IMR-90 (cell line): ENCODE measurements at regions not wholly inside any gene's neighbourhood (a gene's known extent, or its start where the extent isn't known, plus 50 kb on each side); places are given as distances from the start of the nearest gene placed in this dataset.

ENCODE experiments used
- ATAC-seq: fragments of 200-7000 bp; cut with Tn5 transposase; 2 replicates; pipeline ENCODE4 v1.9.1; 2020; ENCODE audit warnings: low read depth, mild to moderate bottlenecking, moderate library complexity
- BruUV-seq: library from RNA; stranded (reverse); fragments of 400-500 nt; replicated peaks from 2 replicates; lab custom pipeline; 2021; lab: Mats Ljungman, UMichigan
- CTCF ChIA-PET: fragments of 300-600 bp; formaldehyde crosslinking; extraction: SDS; loops from one replicate; lab custom pipeline; 2021; ENCODE audit warnings: antibody characterized with exemption; lab: Yijun Ruan, JAX
- POLR2A ChIA-PET: fragments of 300-600 bp; sonication (Branson Sonifier 250); formaldehyde crosslinking; loops from one replicate; lab custom pipeline; 2022; ENCODE audit warnings: antibody characterized with exemption; ENCODE audit not compliant: unreplicated experiment; lab: Charles Lee
- DNase-seq: peaks from one replicate; pipeline ENCODE4 v3.0.0; 2013
- H2AFZ ChIP-seq: replicated peaks from 2 replicates; pipeline ENCODE3; 2013; ENCODE audit warnings: low read length, mild to moderate bottlenecking; ENCODE audit not compliant: poor library complexity
- H2AK5ac ChIP-seq: 2 replicates; pipeline ENCODE4 v1.6.1; 2013; ENCODE audit warnings: low read depth, low read length, inconsistent platforms
- H2AK9ac ChIP-seq: replicated peaks from 2 replicates; pipeline ENCODE3; 2013; ENCODE audit warnings: mild to moderate bottlenecking, low read depth, low read length, moderate library complexity; ENCODE audit not compliant: poor library complexity
- H2BK120ac ChIP-seq: 2 replicates; pipeline ENCODE4 v1.6.1; 2013; ENCODE audit warnings: low read depth, low read length, inconsistent platforms
- H2BK15ac ChIP-seq: 3 replicates; pipeline ENCODE4 v1.6.1; 2013; ENCODE audit warnings: low read depth, low read length, inconsistent platforms
- H2BK20ac ChIP-seq: 2 replicates; pipeline ENCODE4 v1.6.1; 2013; ENCODE audit warnings: low read depth, mild to moderate bottlenecking, inconsistent platforms, low read length, moderate library complexity
- H2BK5ac ChIP-seq: 2 replicates; pipeline ENCODE4 v1.6.1; 2013; ENCODE audit warnings: mild to moderate bottlenecking, low read depth, low read length, inconsistent platforms; ENCODE audit not compliant: poor library complexity, severe bottlenecking
- H3K14ac ChIP-seq: replicated peaks from 2 replicates; pipeline ENCODE4 v1.6.1; 2013; ENCODE audit warnings: low read depth, low read length, inconsistent platforms
- H3K18ac ChIP-seq: 2 replicates; pipeline ENCODE4 v1.6.1; 2013; ENCODE audit warnings: low read depth, low read length, control low read depth
- H3K23ac ChIP-seq: 2 replicates; pipeline ENCODE4 v1.6.1; 2013; ENCODE audit warnings: low read depth, low read length, inconsistent platforms
- H3K27ac ChIP-seq: 2 replicates; pipeline ENCODE4 v1.5.1; 2013; ENCODE audit warnings: mild to moderate bottlenecking, control low read depth, low read length; ENCODE audit not compliant: insufficient read depth
- H3K27me3 ChIP-seq: 2 replicates; pipeline ENCODE4 v1.6.1; 2013; ENCODE audit warnings: low read length; ENCODE audit not compliant: control insufficient read depth, insufficient read depth
- H3K36me3 ChIP-seq: 2 replicates; pipeline ENCODE4 v1.6.1; 2013; ENCODE audit warnings: low read length, mixed read lengths; ENCODE audit not compliant: control insufficient read depth, insufficient read depth
- H3K4ac ChIP-seq: 2 replicates; pipeline ENCODE4 v1.6.1; 2013; ENCODE audit warnings: low read depth, low read length, inconsistent platforms
- H3K4me1 ChIP-seq: 2 replicates; pipeline ENCODE4 v1.6.1; 2013; ENCODE audit warnings: low read length, mixed read lengths; ENCODE audit not compliant: control insufficient read depth, insufficient read depth
- H3K4me2 ChIP-seq: 2 replicates; pipeline ENCODE4 v1.6.1; 2013; ENCODE audit warnings: low read depth, mild to moderate bottlenecking, control low read depth, low read length, moderate library complexity
- H3K4me3 ChIP-seq: 2 replicates; pipeline ENCODE4 v1.5.1; 2013; ENCODE audit warnings: low read depth, mild to moderate bottlenecking, control low read depth, low read length, moderate library complexity; ENCODE audit not compliant: insufficient read depth
- H3K56ac ChIP-seq: 2 replicates; pipeline ENCODE4 v1.6.1; 2013; ENCODE audit warnings: low read length, inconsistent platforms; ENCODE audit not compliant: insufficient read depth; ENCODE audit errors: extremely low read depth
- H3K79me1 ChIP-seq, 2 experiments: 2 replicates each; pipeline ENCODE4 v1.6.1; 2013; ENCODE audit warnings: low read length in 2 of 2, inconsistent platforms in 1 of 2, low read depth in 1 of 2
- H3K9ac ChIP-seq: 2 replicates; pipeline ENCODE4 v1.6.1; 2013; ENCODE audit warnings: low read depth, low read length, control low read depth
- H3K9me1 ChIP-seq: 2 replicates; pipeline ENCODE4 v1.6.1; 2013; ENCODE audit warnings: low read length, inconsistent platforms; ENCODE audit not compliant: insufficient read depth
- H3K9me3 ChIP-seq: 2 replicates; pipeline ENCODE4 v1.6.1; 2013; ENCODE audit warnings: low read length; ENCODE audit not compliant: control insufficient read depth, insufficient read depth
- H4K20me1 ChIP-seq: 2 replicates; pipeline ENCODE4 v1.6.1; 2013; ENCODE audit warnings: low read length, inconsistent platforms; ENCODE audit not compliant: insufficient read depth
- H4K5ac ChIP-seq: 2 replicates; pipeline ENCODE4 v1.6.1; 2013; ENCODE audit warnings: mild to moderate bottlenecking, low read depth, low read length, control low read depth
- H4K8ac ChIP-seq, 2 experiments: 2 replicates each; pipeline ENCODE4 v1.6.1; 2013; ENCODE audit warnings: low read depth in 2 of 2, low read length in 2 of 2, control low read depth in 1 of 2, inconsistent platforms in 1 of 2
- H4K91ac ChIP-seq: 2 replicates; pipeline ENCODE4 v1.6.1; 2013; ENCODE audit warnings: low read depth, low read length, inconsistent platforms; ENCODE audit not compliant: insufficient read depth
- NFE2L2 ChIP-seq: fragments of 150-350 bp; IDR thresholded peaks from 2 replicates; pipeline ENCODE4 v1.6.1; 2016; ENCODE audit warnings: low read depth, mild to moderate bottlenecking, low read length
- WGBS, 2 experiments: methylation state at CpG; one replicate each; pipeline versions ENCODE4 v1.1.5 to v1.1.7; 2013; ENCODE audit warnings: missing lambda C conversion rate in 2 of 2; ENCODE audit not compliant: insufficient read length in 1 of 2; ENCODE audit errors: extremely low coverage in 2 of 2; 5-methylcytosine and 5-hydroxymethylcytosine counted together
- dilution Hi-C: fragments of 300-500 bp; cut with HindIII; formaldehyde crosslinking; loops from one replicate; pipeline ENCODE4 v1.14.3; 2018; ENCODE audit warnings: low sequenced_read_pairs; ENCODE audit not compliant: unreplicated experiment
- in situ Hi-C: fragments of 300-500 bp; cut with MboI; formaldehyde crosslinking; loops from 3 replicates; pipeline ENCODE4 v1.14.3; 2019; ENCODE audit warnings: low sequenced_read_pairs, inconsistent platforms, mixed read lengths
- intact Hi-C: fragments of 100-400 bp; cut with micrococcal nuclease; formaldehyde crosslinking; loops from 2 replicates; pipeline ENCODE4 v1.10.0; 2022
- TF ChIP-seq, protein P1 (sequence below): fragments of 150-350 bp; IDR thresholded peaks from 2 replicates; pipeline ENCODE4 v1.6.1; 2016; ENCODE audit warnings: low read depth, mild to moderate bottlenecking, low read length, moderate library complexity, borderline replicate concordance

DNA sequence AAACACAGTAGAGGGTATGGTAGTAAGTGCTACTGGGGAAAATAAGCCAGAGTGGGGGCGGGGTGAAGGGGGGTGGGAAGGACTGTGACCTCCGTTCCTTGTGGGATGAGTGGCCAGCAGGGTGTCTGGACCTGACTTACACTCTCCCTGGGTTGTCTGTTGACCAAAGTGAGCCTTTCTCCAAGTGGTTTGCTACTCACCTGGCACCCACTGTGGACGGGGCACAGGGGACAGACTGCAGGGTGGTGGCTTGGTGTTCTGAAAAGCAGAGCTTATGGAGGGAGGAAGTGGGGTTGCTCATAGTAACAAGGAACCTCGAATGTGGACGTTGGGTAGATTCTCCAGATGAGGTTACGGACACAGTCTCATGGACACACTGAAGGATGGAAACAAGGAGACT lies 94.4 kb upstream of the VRK1 start:
- dilution Hi-C loops: no loop called here
- CTCF ChIA-PET: no interaction called here

More for the DNA sequence above, 94.4 kb upstream of the VRK1 start:
- H3K27me3 ChIP-seq: no peaks in the 10 kb centered on the region; the same call in 1 of the 2 replicates
- H3K4me2 ChIP-seq: no peak overlapping the region
- no peak overlapping the region for H3K18ac ChIP-seq
- no peak for TF ChIP-seq NFE2L2
- TF ChIP-seq, protein P1, sequence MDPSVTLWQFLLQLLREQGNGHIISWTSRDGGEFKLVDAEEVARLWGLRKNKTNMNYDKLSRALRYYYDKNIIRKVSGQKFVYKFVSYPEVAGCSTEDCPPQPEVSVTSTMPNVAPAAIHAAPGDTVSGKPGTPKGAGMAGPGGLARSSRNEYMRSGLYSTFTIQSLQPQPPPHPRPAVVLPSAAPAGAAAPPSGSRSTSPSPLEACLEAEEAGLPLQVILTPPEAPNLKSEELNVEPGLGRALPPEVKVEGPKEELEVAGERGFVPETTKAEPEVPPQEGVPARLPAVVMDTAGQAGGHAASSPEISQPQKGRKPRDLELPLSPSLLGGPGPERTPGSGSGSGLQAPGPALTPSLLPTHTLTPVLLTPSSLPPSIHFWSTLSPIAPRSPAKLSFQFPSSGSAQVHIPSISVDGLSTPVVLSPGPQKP: no peak
- H2BK5ac ChIP-seq: no peak overlapping the region
- H4K8ac ChIP-seq: no peak overlapping the region
- H3K4me3 ChIP-seq: no peak overlapping the region
- no peak overlapping the region for H3K4ac ChIP-seq
- intact Hi-C loops: no loop called here
- no peak overlapping the region for H2BK120ac ChIP-seq
- no peaks in the 10 kb centered on the region for H4K20me1 ChIP-seq
- BruUV-seq: no TSS peak
- no peak overlapping the region for H3K14ac ChIP-seq
- no peaks in the 10 kb centered on the region for H3K79me1 ChIP-seq
- no peak overlapping the region for H2BK20ac ChIP-seq
- H3K9ac ChIP-seq: no peak overlapping the region
- H4K91ac ChIP-seq: no peak overlapping the region
- H3K9me1 ChIP-seq: no peaks in the 10 kb centered on the region
- no peak overlapping the region for H3K23ac ChIP-seq
- H3K4me1 ChIP-seq: no peaks in the 10 kb centered on the region
- ATAC-seq (no peak), DNase-seq (no peak)
- no peaks in the 10 kb centered on the region for H3K9me3 ChIP-seq
- H3K27ac ChIP-seq: no peak overlapping the region
- no peak overlapping the region for H2AK9ac ChIP-seq
- H4K5ac ChIP-seq: no peak overlapping the region
- H2AK5ac ChIP-seq: no peak overlapping the region
- POLR2A ChIA-PET: no interaction called here
- H2AFZ ChIP-seq: peak overlapping the region; percentile 11
- H3K56ac ChIP-seq: no peak overlapping the region
- H3K36me3 ChIP-seq: no peaks in the 10 kb centered on the region
- H2BK15ac ChIP-seq: no peak overlapping the region
- WGBS, 2 experiments: 36% methylated on average over 2 of the region's 6 CpGs; no CpG with 5 or more reads in 1 of the 2 experiments
- in situ Hi-C loops: no loop called here
